GM23338 (cell line): ENCODE measurements at regions not wholly inside any gene's neighbourhood (a gene's known extent, or its start where the extent isn't known, plus 50 kb on each side); places are given as distances from the start of the nearest gene placed in this dataset.

Source experiments
- ATAC-seq: fragments of 200-7000 bp; cut with Tn5 transposase; 3 replicates; pipeline ENCODE4 v1.9.1; 2020
- DNase-seq: peaks from one replicate; pipeline ENCODE4 v3.0.0-alpha.2; 2015; ENCODE audit warnings: low spot score
- H2AFZ ChIP-seq: fragments of 200-600 bp; sonication (generic); 2 replicates; pipeline ENCODE4 v1.8.0; 2016; ENCODE audit warnings: antibody characterized with exemption, mild to moderate bottlenecking, moderate library complexity
- H3F3A ChIP-seq: fragments of 200-600 bp; sonication (generic); replicated peaks from 2 replicates; pipeline ENCODE4 v1.8.0; 2017; ENCODE audit warnings: antibody characterized with exemption, mixed run types, low read depth
- H3K27ac ChIP-seq: fragments of 200-600 bp; sonication (generic); 2 replicates; pipeline ENCODE4 v1.6.1; 2016; ENCODE audit warnings: low read depth
- H3K27me3 ChIP-seq: fragments of 200-600 bp; sonication (generic); 2 replicates; pipeline ENCODE4 v1.8.0; 2016; ENCODE audit warnings: mild to moderate bottlenecking, mixed run types, moderate library complexity; ENCODE audit not compliant: insufficient read depth
- H3K36me3 ChIP-seq: fragments of 200-600 bp; sonication (generic); 2 replicates; pipeline ENCODE4 v1.8.0; 2016; ENCODE audit warnings: mild to moderate bottlenecking; ENCODE audit not compliant: insufficient read depth
- H3K4me1 ChIP-seq: fragments of 200-600 bp; sonication (generic); 2 replicates; pipeline ENCODE4 v1.8.0; 2016; ENCODE audit warnings: mild to moderate bottlenecking, moderate library complexity; ENCODE audit not compliant: insufficient read depth
- H3K4me2 ChIP-seq: fragments of 200-600 bp; sonication (generic); 2 replicates; pipeline ENCODE4 v1.7.1; 2017; ENCODE audit warnings: mixed run types
- H3K4me3 ChIP-seq: fragments of 200-600 bp; sonication (generic); 2 replicates; pipeline ENCODE4 v1.6.1; 2016; ENCODE audit warnings: mixed run types
- H3K79me2 ChIP-seq: fragments of 200-600 bp; sonication (generic); replicated peaks from 2 replicates; pipeline ENCODE4 v1.8.0; 2017; ENCODE audit warnings: mild to moderate bottlenecking; ENCODE audit not compliant: insufficient read depth
- H3K9me2 ChIP-seq: fragments of 200-600 bp; sonication (generic); 2 replicates; pipeline ENCODE4 v1.8.0; 2017; ENCODE audit not compliant: insufficient read depth
- H4K20me1 ChIP-seq: fragments of 200-600 bp; sonication (generic); replicated peaks from 2 replicates; pipeline ENCODE4 v1.8.0; 2017; ENCODE audit warnings: mild to moderate bottlenecking; ENCODE audit not compliant: insufficient read depth
- H3K27ac Mint-ChIP-seq: 2 replicates; pipeline ENCODE4 v1.8.0; 2020; ENCODE audit warnings: inconsistent platforms, mild to moderate bottlenecking, moderate library complexity, mixed read lengths
- H3K27me3 Mint-ChIP-seq: 3 replicates; pipeline ENCODE4 v1.8.0; 2022; ENCODE audit warnings: low read depth, mild to moderate bottlenecking, moderate library complexity, mixed read lengths, inconsistent platforms; ENCODE audit not compliant: insufficient read depth, poor library complexity
- H3K36me3 Mint-ChIP-seq: 3 replicates; pipeline ENCODE4 v1.8.0; 2021; ENCODE audit warnings: low read depth, mild to moderate bottlenecking, inconsistent platforms, moderate library complexity, mixed read lengths
- H3K4me1 Mint-ChIP-seq: 3 replicates; pipeline ENCODE4 v1.8.0; 2020; ENCODE audit warnings: mild to moderate bottlenecking, inconsistent platforms, mixed read lengths
- H3K4me3 Mint-ChIP-seq: 3 replicates; pipeline ENCODE4 v1.8.0; 2021; ENCODE audit warnings: moderate library complexity, mild to moderate bottlenecking, inconsistent platforms, mixed read lengths
- H3K9me3 Mint-ChIP-seq: 3 replicates; pipeline ENCODE4 v1.8.0; 2020; ENCODE audit warnings: moderate library complexity, mild to moderate bottlenecking, inconsistent platforms, mixed read lengths
- CREB1 ChIP-seq: fragments of 250-450 bp; sonication (Bioruptor Pico); IDR thresholded peaks from 2 replicates; pipeline ENCODE4 v1.5.0; 2020; ENCODE audit warnings: low read depth, mild to moderate bottlenecking, moderate library complexity
- CTCF ChIP-seq, 2 experiments: fragments of 200-600 bp in 1 of 2; sonication (generic) in 1 of 2; conservative IDR thresholded peaks; 2 replicates each; pipeline versions ENCODE4 v1.5.1 to v1.6.1; 2016 to 2017; ENCODE audit warnings: antibody characterized with exemption in 2 of 2, low read depth in 2 of 2, mild to moderate bottlenecking in 2 of 2, moderate library complexity in 1 of 2
- ETS1 ChIP-seq: IDR thresholded peaks from 2 replicates; pipeline ENCODE4 v1.6.1; 2016; ENCODE audit warnings: antibody characterized with exemption
- EZH2 ChIP-seq: fragments of 200-600 bp; sonication (generic); IDR thresholded peaks from one replicate; pipeline ENCODE4 v1.8.0; 2017; ENCODE audit warnings: antibody characterized with exemption, mild to moderate bottlenecking, low read depth; ENCODE audit not compliant: unreplicated experiment
- EZH2phosphoT487 ChIP-seq: fragments of 200-600 bp; sonication (generic); IDR thresholded peaks from one replicate; pipeline ENCODE4 v1.8.1; 2018; ENCODE audit warnings: antibody characterized with exemption; ENCODE audit not compliant: unreplicated experiment
- JUNB ChIP-seq: IDR thresholded peaks from one replicate; pipeline ENCODE4 v1.6.1; 2016; ENCODE audit warnings: antibody characterized with exemption; ENCODE audit not compliant: unreplicated experiment
- NANOG ChIP-seq: IDR thresholded peaks from 2 replicates; pipeline ENCODE4 v1.6.1; 2016; ENCODE audit warnings: antibody characterized with exemption, borderline replicate concordance
- POLR2AphosphoS5 ChIP-seq: IDR thresholded peaks from 2 replicates; pipeline ENCODE4 v1.6.1; 2016; ENCODE audit warnings: antibody characterized with exemption, low read depth
- STAT1 ChIP-seq: IDR thresholded peaks from one replicate; pipeline ENCODE4 v1.6.1; 2016; ENCODE audit warnings: antibody characterized with exemption; ENCODE audit not compliant: unreplicated experiment
- ZNF114 ChIP-seq: fragments of 250-450 bp; sonication (Bioruptor Pico); IDR thresholded peaks from 2 replicates; pipeline ENCODE4 v1.5.0; 2020; ENCODE audit warnings: mild to moderate bottlenecking, moderate library complexity
- ZNF331 ChIP-seq: fragments of 250-450 bp; sonication (Bioruptor Pico); IDR thresholded peaks from 2 replicates; pipeline ENCODE4 v1.5.0; 2020; ENCODE audit warnings: low read depth, mild to moderate bottlenecking, moderate library complexity
- TF ChIP-seq, protein P1 (sequence below): fragments of 250-450 bp; sonication (Bioruptor Pico); IDR thresholded peaks from 2 replicates; pipeline ENCODE4 v1.5.0; 2020; ENCODE audit warnings: mild to moderate bottlenecking, moderate library complexity
- TF ChIP-seq, protein P2 (sequence below): IDR thresholded peaks from one replicate; pipeline ENCODE4 v1.6.1; 2018; ENCODE audit warnings: antibody characterized with exemption; ENCODE audit not compliant: unreplicated experiment

DNA sequence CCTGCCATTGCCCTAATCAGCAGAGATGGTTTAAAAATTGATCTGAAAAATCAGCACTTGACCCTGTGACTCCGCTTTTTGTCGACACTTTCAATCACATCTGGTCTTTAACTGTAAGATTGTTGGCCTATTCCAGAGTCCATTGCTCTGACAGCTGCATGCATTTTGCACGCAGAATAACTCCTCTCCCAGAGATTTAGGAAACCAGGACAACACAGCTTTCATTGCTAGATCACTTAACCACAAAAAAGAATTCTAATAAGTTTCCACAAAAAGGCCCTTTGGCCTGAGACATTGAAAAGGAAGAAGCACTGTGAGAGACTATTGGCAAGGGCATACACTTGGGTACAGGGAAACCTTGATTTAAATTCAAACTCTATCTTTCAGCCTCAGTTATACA is 373.1 kb downstream of the TGFB2 start:
- Histone ChIP-seq H3K27ac (no peak overlapping the region), H3K79me2 (no peaks in the 10 kb centered on the region), H3K4me3 (no peak overlapping the region), H4K20me1 (no peaks in the 10 kb centered on the region), H3F3A (no peaks in the 10 kb centered on the region), H3K4me1 (no peaks in the 10 kb centered on the region), H3K4me2 (no peak overlapping the region), H3K36me3 (no peaks in the 10 kb centered on the region), H3K27me3 (no peaks in the 10 kb centered on the region), H3K9me2 (0 out of 2 replicates have a peak, but pooled peaks cover 5% of the 10 kb centered on the region), H2AFZ (no peak overlapping the region)
- Mint-ChIP-seq H3K27ac (no peak overlapping the region), H3K27me3 (no peaks in the 10 kb centered on the region), H3K4me3 (no peak overlapping the region), H3K36me3 (0 out of 3 replicates have a peak, but pooled peaks cover 3% of the 10 kb centered on the region), H3K9me3 (peaks cover 9% of the 10 kb centered on the region; the same call in 1 of the 3 replicates), H3K4me1 (no peaks in the 10 kb centered on the region)
- DNase-seq, result no peak
- ATAC-seq, result no peak
- TF ChIP-seq EZH2 (no peak), CREB1 (no peak), EZH2phosphoT487 (no peak), JUNB (no peak), STAT1 (no peak), ZNF331 (CRISPR knock-in tag) (no peak), CTCF (conservative IDR thresholded peaks at IDR 0.05; ENCODE audit: low read depth in 2 of 2) (no peak), POLR2AphosphoS5 (no peak), NANOG (no peak), ZNF114 (CRISPR knock-in tag) (no peak), ETS1 (no peak)
- TF ChIP-seq, protein P1, sequence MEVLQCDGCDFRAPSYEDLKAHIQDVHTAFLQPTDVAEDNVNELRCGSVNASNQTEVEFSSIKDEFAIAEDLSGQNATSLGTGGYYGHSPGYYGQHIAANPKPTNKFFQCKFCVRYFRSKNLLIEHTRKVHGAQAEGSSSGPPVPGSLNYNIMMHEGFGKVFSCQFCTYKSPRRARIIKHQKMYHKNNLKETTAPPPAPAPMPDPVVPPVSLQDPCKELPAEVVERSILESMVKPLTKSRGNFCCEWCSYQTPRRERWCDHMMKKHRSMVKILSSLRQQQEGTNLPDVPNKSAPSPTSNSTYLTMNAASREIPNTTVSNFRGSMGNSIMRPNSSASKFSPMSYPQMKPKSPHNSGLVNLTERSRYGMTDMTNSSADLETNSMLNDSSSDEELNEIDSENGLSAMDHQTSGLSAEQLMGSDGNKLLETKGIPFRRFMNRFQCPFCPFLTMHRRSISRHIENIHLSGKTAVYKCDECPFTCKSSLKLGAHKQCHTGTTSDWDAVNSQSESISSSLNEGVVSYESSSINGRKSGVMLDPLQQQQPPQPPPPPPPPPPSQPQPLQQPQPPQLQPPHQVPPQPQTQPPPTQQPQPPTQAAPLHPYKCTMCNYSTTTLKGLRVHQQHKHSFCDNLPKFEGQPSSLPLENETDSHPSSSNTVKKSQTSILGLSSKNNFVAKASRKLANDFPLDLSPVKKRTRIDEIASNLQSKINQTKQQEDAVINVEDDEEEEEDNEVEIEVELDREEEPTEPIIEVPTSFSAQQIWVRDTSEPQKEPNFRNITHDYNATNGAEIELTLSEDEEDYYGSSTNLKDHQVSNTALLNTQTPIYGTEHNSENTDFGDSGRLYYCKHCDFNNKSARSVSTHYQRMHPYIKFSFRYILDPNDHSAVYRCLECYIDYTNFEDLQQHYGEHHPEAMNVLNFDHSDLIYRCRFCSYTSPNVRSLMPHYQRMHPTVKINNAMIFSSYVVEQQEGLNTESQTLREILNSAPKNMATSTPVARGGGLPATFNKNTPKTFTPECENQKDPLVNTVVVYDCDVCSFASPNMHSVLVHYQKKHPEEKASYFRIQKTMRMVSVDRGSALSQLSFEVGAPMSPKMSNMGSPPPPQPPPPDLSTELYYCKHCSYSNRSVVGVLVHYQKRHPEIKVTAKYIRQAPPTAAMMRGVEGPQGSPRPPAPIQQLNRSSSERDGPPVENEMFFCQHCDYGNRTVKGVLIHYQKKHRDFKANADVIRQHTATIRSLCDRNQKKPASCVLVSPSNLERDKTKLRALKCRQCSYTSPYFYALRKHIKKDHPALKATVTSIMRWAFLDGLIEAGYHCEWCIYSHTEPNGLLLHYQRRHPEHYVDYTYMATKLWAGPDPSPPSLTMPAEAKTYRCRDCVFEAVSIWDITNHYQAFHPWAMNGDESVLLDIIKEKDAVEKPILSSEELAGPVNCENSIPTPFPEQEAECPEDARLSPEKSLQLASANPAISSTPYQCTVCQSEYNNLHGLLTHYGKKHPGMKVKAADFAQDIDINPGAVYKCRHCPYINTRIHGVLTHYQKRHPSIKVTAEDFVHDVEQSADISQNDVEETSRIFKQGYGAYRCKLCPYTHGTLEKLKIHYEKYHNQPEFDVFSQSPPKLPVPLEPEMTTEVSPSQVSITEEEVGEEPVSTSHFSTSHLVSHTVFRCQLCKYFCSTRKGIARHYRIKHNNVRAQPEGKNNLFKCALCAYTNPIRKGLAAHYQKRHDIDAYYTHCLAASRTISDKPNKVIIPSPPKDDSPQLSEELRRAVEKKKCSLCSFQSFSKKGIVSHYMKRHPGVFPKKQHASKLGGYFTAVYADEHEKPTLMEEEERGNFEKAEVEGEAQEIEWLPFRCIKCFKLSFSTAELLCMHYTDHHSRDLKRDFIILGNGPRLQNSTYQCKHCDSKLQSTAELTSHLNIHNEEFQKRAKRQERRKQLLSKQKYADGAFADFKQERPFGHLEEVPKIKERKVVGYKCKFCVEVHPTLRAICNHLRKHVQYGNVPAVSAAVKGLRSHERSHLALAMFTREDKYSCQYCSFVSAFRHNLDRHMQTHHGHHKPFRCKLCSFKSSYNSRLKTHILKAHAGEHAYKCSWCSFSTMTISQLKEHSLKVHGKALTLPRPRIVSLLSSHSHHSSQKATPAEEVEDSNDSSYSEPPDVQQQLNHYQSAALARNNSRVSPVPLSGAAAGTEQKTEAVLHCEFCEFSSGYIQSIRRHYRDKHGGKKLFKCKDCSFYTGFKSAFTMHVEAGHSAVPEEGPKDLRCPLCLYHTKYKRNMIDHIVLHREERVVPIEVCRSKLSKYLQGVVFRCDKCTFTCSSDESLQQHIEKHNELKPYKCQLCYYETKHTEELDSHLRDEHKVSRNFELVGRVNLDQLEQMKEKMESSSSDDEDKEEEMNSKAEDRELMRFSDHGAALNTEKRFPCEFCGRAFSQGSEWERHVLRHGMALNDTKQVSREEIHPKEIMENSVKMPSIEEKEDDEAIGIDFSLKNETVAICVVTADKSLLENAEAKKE (CRISPR knock-in tag), result no peak
- TF ChIP-seq, protein P2, sequence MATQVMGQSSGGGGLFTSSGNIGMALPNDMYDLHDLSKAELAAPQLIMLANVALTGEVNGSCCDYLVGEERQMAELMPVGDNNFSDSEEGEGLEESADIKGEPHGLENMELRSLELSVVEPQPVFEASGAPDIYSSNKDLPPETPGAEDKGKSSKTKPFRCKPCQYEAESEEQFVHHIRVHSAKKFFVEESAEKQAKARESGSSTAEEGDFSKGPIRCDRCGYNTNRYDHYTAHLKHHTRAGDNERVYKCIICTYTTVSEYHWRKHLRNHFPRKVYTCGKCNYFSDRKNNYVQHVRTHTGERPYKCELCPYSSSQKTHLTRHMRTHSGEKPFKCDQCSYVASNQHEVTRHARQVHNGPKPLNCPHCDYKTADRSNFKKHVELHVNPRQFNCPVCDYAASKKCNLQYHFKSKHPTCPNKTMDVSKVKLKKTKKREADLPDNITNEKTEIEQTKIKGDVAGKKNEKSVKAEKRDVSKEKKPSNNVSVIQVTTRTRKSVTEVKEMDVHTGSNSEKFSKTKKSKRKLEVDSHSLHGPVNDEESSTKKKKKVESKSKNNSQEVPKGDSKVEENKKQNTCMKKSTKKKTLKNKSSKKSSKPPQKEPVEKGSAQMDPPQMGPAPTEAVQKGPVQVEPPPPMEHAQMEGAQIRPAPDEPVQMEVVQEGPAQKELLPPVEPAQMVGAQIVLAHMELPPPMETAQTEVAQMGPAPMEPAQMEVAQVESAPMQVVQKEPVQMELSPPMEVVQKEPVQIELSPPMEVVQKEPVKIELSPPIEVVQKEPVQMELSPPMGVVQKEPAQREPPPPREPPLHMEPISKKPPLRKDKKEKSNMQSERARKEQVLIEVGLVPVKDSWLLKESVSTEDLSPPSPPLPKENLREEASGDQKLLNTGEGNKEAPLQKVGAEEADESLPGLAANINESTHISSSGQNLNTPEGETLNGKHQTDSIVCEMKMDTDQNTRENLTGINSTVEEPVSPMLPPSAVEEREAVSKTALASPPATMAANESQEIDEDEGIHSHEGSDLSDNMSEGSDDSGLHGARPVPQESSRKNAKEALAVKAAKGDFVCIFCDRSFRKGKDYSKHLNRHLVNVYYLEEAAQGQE, result no peak
